GM12872 (cell line): ENCODE measurements at regions not wholly inside any gene's neighbourhood (a gene's known extent, or its start where the extent isn't known, plus 50 kb on each side); places are given as distances from the start of the nearest gene placed in this dataset.

Experiments used
- TF ChIP-seq, protein P1 (sequence below): IDR thresholded peaks from 3 replicates; pipeline ENCODE4 v1.5.1; 2011; ENCODE audit warnings: low read depth, mild to moderate bottlenecking, low read length, moderate library complexity; ENCODE audit not compliant: insufficient read depth

DNA sequence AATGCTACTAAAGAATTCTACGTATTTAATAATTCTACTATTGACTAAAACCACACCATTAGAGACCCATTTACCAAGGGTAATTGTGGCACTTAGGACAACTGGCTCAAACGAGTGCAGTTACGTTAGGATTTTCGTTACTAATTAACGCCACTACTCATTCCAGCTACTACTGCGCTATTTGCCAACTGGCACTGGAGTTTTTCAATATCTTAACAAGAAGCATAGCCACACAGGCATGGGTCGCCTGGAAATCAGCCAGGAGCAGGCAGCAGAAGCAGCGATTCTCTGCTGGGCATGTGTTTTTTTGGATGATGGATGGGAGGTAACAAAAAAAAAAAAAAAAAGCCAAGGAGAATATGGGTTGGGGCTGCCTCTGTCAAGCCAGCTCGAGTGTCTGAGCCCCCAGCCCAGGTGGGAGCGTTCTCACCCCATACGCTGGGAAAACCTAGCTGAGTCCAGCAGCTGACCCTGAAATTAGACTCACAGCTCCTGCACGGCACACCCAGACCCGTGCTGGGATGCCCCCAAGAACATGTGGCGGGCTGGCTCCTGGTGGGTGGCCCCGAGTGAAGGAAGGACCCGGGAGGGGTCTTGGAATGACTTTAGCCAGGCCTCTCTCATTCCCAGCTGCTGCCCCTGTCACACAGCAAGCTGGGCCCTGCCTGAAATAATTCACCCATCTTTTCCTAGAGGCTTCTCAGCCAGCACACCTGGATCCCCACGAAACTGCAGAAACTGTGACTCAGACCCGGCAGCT lies 214.0 kb downstream of the BRD1 start:
- TF ChIP-seq, protein P1, sequence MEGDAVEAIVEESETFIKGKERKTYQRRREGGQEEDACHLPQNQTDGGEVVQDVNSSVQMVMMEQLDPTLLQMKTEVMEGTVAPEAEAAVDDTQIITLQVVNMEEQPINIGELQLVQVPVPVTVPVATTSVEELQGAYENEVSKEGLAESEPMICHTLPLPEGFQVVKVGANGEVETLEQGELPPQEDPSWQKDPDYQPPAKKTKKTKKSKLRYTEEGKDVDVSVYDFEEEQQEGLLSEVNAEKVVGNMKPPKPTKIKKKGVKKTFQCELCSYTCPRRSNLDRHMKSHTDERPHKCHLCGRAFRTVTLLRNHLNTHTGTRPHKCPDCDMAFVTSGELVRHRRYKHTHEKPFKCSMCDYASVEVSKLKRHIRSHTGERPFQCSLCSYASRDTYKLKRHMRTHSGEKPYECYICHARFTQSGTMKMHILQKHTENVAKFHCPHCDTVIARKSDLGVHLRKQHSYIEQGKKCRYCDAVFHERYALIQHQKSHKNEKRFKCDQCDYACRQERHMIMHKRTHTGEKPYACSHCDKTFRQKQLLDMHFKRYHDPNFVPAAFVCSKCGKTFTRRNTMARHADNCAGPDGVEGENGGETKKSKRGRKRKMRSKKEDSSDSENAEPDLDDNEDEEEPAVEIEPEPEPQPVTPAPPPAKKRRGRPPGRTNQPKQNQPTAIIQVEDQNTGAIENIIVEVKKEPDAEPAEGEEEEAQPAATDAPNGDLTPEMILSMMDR, result no peak

DNA sequence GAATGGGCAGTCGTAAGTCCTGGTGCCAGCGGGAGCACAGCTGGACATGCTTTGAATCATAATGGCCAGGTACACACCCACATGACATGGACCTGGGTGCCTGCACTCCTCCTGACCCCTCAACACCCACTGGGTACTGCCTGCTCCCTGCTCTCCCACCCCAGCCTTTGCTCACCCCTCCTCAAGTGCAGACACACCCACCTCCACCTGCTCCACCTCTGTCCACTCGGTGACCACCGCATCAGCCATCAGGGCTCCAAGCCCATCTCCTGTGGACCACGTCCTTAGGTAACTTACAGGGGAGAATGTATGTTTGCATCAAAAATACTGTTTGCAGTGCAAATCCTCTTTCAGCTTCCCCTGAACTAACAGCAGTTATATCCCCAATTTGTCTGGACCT lies 214.6 kb downstream of the BRD1 start:
- TF ChIP-seq, protein P1, result no peak

- TF ChIP-seq, protein P1, result no peak
These were observed 218.3 kb downstream of the BRD1 start for GRCh38 chr22:49609207-49609876.

GRCh38 chr22:49608660-49609059 lies 219.0 kb downstream of the BRD1 start:
- TF ChIP-seq, protein P1, result no peak

GRCh38 chr22:49608228-49608627 lies 219.4 kb downstream of the BRD1 start:
- TF ChIP-seq, protein P1, result no peak

GRCh38 chr22:49607821-49608220 lies 219.9 kb downstream of the BRD1 start:
- TF ChIP-seq, protein P1, result no peak

GRCh38 chr22:49606562-49607290 lies 220.9 kb downstream of the BRD1 start:
- TF ChIP-seq, protein P1, result no peak
